ENCODE measurements at regions not wholly inside any gene's neighbourhood (a gene's known extent, or its start where the extent isn't known, plus 50 kb on each side); places are given as distances from the start of the nearest gene placed in this dataset.

DNA sequence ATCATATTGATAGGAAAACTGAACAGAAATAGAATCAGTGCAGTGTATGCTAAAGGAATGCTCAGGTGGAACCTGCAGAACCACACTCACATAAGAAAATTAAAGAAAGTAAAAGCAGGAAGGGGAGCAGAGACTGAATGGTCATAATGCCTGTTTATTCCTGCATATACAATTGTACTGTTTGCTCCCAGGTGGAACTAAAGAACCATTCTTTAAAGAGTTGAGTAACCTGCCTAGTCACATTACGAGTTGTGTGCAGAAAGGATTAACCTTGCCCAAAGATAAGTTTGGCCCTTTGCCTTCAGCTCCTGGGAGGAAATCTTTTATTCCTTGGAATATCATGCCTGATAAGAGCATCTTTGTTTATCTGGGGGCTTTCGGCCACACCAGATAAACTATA lies 434.7 kb downstream of the KIF2B start:
- Histone ChIP-seq H2AFZ (ENCODE audit: low read depth, low read length, severe bottlenecking) (no peak overlapping the region), H3K9ac (ENCODE audit: low read length) (no peak overlapping the region), H3F3A (ENCODE audit: insufficient read depth) (no peaks in the 10 kb centered on the region), H3K9me2 (replicated peaks; ENCODE audit: insufficient read depth, low read length) (no peaks in the 10 kb centered on the region), H4K20me1 (ENCODE audit: low read depth, low read length) (no peaks in the 10 kb centered on the region), H3K9me3 (ENCODE audit: insufficient read depth, low read length) (no peaks in the 10 kb centered on the region), H3K79me2 (ENCODE audit: insufficient read depth, low read length) (no peaks in the 10 kb centered on the region), H3K27me3 (ENCODE audit: low read length) (no peaks in the 10 kb centered on the region), H3K4me2 (ENCODE audit: low read depth, low read length, poor library complexity, severe bottlenecking) (no peak overlapping the region), H3K4me3 (ENCODE audit: insufficient read depth, low read length, poor library complexity, severe bottlenecking) (no peak overlapping the region), H3K36me3 (ENCODE audit: low read length) (no peaks in the 10 kb centered on the region), H3K27ac (ENCODE audit: low read depth, low read length) (no peak overlapping the region)
- TF ChIP-seq, protein P1, sequence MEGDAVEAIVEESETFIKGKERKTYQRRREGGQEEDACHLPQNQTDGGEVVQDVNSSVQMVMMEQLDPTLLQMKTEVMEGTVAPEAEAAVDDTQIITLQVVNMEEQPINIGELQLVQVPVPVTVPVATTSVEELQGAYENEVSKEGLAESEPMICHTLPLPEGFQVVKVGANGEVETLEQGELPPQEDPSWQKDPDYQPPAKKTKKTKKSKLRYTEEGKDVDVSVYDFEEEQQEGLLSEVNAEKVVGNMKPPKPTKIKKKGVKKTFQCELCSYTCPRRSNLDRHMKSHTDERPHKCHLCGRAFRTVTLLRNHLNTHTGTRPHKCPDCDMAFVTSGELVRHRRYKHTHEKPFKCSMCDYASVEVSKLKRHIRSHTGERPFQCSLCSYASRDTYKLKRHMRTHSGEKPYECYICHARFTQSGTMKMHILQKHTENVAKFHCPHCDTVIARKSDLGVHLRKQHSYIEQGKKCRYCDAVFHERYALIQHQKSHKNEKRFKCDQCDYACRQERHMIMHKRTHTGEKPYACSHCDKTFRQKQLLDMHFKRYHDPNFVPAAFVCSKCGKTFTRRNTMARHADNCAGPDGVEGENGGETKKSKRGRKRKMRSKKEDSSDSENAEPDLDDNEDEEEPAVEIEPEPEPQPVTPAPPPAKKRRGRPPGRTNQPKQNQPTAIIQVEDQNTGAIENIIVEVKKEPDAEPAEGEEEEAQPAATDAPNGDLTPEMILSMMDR (IDR thresholded peaks at IDR 0.05; ENCODE audit: insufficient read depth, low read length, poor library complexity, severe bottlenecking) = no peak
- TF ChIP-seq EZH2phosphoT487 (conservative IDR thresholded peaks at IDR 0.05; ENCODE audit: low read length) = no peak

DNA sequence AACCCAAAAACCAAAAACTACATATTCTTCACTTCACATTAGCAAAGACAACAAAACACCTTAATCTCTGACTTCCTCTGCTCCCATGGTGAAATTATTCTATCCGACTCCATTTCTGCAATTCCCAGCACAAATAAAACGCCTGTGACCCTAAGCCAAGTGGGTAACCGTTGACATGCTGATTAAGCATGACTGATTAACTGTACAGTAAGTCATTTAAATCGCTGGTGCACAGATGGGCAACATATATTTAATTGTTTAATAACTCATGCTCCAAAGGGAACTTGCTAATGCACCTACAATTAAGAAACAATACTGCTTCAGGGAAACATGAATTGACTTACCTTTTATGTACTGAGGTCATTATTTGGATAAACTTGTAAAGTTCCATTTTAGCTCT lies 436.7 kb downstream of the KIF2B start:
- H3K27ac ChIP-seq (ENCODE audit: low read depth, low read length) = no peak overlapping the region
- H3K36me3 ChIP-seq (ENCODE audit: low read length) = no peaks in the 10 kb centered on the region
- H3K9ac ChIP-seq (ENCODE audit: low read length) = no peak overlapping the region
- H3F3A ChIP-seq (ENCODE audit: insufficient read depth) = no peaks in the 10 kb centered on the region
- H2AFZ ChIP-seq (ENCODE audit: low read depth, low read length, severe bottlenecking) = no peak overlapping the region
- H4K20me1 ChIP-seq (ENCODE audit: low read depth, low read length) = no peaks in the 10 kb centered on the region
- no peaks in the 10 kb centered on the region for H3K79me2 ChIP-seq (ENCODE audit: insufficient read depth, low read length)
- H3K27me3 ChIP-seq (ENCODE audit: low read length) = no peaks in the 10 kb centered on the region
- TF ChIP-seq, protein P1 (IDR thresholded peaks at IDR 0.05; ENCODE audit: insufficient read depth, low read length, poor library complexity, severe bottlenecking) = no peak
- no peak for TF ChIP-seq EZH2phosphoT487 (conservative IDR thresholded peaks at IDR 0.05; ENCODE audit: low read length)
- no peak overlapping the region for H3K4me3 ChIP-seq (ENCODE audit: insufficient read depth, low read length, poor library complexity, severe bottlenecking)
- H3K9me2 ChIP-seq (replicated peaks; ENCODE audit: insufficient read depth, low read length) = no peaks in the 10 kb centered on the region
- H3K9me3 ChIP-seq (ENCODE audit: insufficient read depth, low read length) = no peaks in the 10 kb centered on the region
- no peak overlapping the region for H3K4me2 ChIP-seq (ENCODE audit: low read depth, low read length, poor library complexity, severe bottlenecking)

DNA sequence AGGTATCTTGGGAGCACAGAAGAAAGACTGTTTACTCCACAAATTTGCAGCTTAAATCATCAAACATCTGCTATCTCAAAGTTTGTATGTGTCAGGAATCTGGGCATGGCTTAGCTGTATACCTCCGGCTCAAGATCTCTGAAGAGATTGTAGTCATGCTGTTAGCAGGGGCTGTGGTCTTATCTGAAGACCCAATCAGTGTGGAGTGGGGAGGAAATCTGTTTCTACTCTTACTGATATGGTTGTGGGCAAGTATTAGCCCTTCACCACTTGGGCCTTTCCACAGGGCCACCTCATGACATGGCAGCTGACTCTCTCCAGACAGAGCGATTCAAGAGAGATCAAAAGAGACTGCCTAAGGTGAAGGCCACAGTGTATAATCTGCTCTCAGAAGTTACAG lies 438.7 kb downstream of the KIF2B start:
- Histone ChIP-seq H3K27ac (ENCODE audit: low read depth, low read length) (no peak overlapping the region), H3K79me2 (ENCODE audit: insufficient read depth, low read length) (no peaks in the 10 kb centered on the region), H3K4me2 (ENCODE audit: low read depth, low read length, poor library complexity, severe bottlenecking) (no peak overlapping the region), H3K9me3 (ENCODE audit: insufficient read depth, low read length) (no peaks in the 10 kb centered on the region), H2AFZ (ENCODE audit: low read depth, low read length, severe bottlenecking) (no peak overlapping the region), H3K4me3 (ENCODE audit: insufficient read depth, low read length, poor library complexity, severe bottlenecking) (no peak overlapping the region), H4K20me1 (ENCODE audit: low read depth, low read length) (no peaks in the 10 kb centered on the region), H3K9ac (ENCODE audit: low read length) (no peak overlapping the region), H3K36me3 (ENCODE audit: low read length) (no peaks in the 10 kb centered on the region), H3F3A (ENCODE audit: insufficient read depth) (no peaks in the 10 kb centered on the region), H3K27me3 (ENCODE audit: low read length) (no peaks in the 10 kb centered on the region), H3K9me2 (replicated peaks; ENCODE audit: insufficient read depth, low read length) (no peaks in the 10 kb centered on the region)
- TF ChIP-seq, protein P1 (IDR thresholded peaks at IDR 0.05; ENCODE audit: insufficient read depth, low read length, poor library complexity, severe bottlenecking) = no peak
- TF ChIP-seq EZH2phosphoT487 (conservative IDR thresholded peaks at IDR 0.05; ENCODE audit: low read length) = no peak
